Upper lobe of left lung (tissue), 6 donors: ENCODE measurements at regions not wholly inside any gene's neighbourhood (a gene's known extent, or its start where the extent isn't known, plus 50 kb on each side); places are given as distances from the start of the nearest gene placed in this dataset.

Experiments
- ATAC-seq, 2 donors: fragments of 200-7000 bp; cut with Tn5 transposase; one replicate each; pipeline ENCODE4 v1.9.1; 2022; ENCODE audit warnings: mild to moderate bottlenecking in 2 of 2, moderate library complexity in 2 of 2; ENCODE audit not compliant: low FRiP score in 2 of 2
- DNase-seq, 2 donors: peaks; one replicate each; pipeline ENCODE4 v3.0.0-alpha.2; 2019 to 2020
- H3K27ac ChIP-seq, 4 donors: fragments of 200-600 bp; sonication (generic); one replicate each; pipeline ENCODE4 v1.5.1; 2016 to 2019
- H3K27me3 ChIP-seq, 4 donors: fragments of 200-600 bp; sonication (generic); one replicate each; pipeline ENCODE4 v1.5.1; 2017 to 2019
- H3K36me3 ChIP-seq, 4 donors: fragments of 200-600 bp; sonication (generic); one replicate each; pipeline ENCODE4 v1.5.1; 2016 to 2019
- H3K4me1 ChIP-seq, 4 donors: fragments of 200-600 bp; sonication (generic); one replicate each; pipeline ENCODE4 v1.5.1; 2018 to 2019
- H3K4me3 ChIP-seq, 4 donors: fragments of 200-600 bp; sonication (generic); one replicate each; pipeline ENCODE4 v1.5.1; 2017 to 2019; ENCODE audit warnings: mild to moderate bottlenecking in 2 of 4, moderate library complexity in 1 of 4
- H3K9me3 ChIP-seq, 4 donors: fragments of 200-600 bp; sonication (generic); one replicate each; pipeline ENCODE4 v1.5.1; 2018 to 2019
- CTCF ChIP-seq, 6 experiments: fragments of 450-650 bp in 4 of 6; fragments of 200-600 bp in 2 of 6; sonication (generic) in 2 of 6; IDR thresholded peaks; one replicate each; pipeline ENCODE4 v1.5.1; 2016 to 2019; ENCODE audit warnings: antibody characterized with exemption in 6 of 6
- EP300 ChIP-seq, 4 donors: sonication (generic); formaldehyde crosslinking; IDR thresholded peaks; one replicate each; pipeline ENCODE4 v1.5.1; 2017; ENCODE audit warnings: antibody characterized with exemption in 4 of 4, control low read depth in 2 of 4
- POLR2A ChIP-seq, 4 donors: fragments of 450-650 bp; IDR thresholded peaks; one replicate each; pipeline ENCODE4 v1.5.1; 2016 to 2017; ENCODE audit warnings: antibody characterized with exemption in 4 of 4, mild to moderate bottlenecking in 2 of 4
- POLR2AphosphoS5 ChIP-seq, 2 donors: sonication (generic); formaldehyde crosslinking; IDR thresholded peaks; one replicate each; pipeline ENCODE4 v1.5.1; 2017; ENCODE audit warnings: antibody characterized with exemption in 2 of 2
- whole genome bisulfite sequencing, 2 donors: methylation state at CpG; one replicate each; pipeline ENCODE4 v1.1.5; 2017 to 2018; 5-methylcytosine and 5-hydroxymethylcytosine counted together
- donor health status: DM: no; HTN: no; CAD: no; lungs with moderate emphysema.
- donor health status: DM: no; HTN: yes; CAD: no; lungs with severe emphysema.

GRCh38 chr18:60209042-60209441 is 163.5 kb downstream of the MC4R start:
- DNase-seq (no peak), ATAC-seq (no peak)
- no peaks in the 10 kb centered on the region for H3K36me3 ChIP-seq
- WGBS, 2 donors: 50 to 56% methylated on average over 1 of the region's 1 CpG
- H3K4me3 ChIP-seq: no peak overlapping the region
- no peak overlapping the region for H3K27ac ChIP-seq
- no peaks in the 10 kb centered on the region for H3K9me3 ChIP-seq
- TF ChIP-seq POLR2A (IDR thresholded peaks at IDR 0.05) (no peak), CTCF (IDR thresholded peaks at IDR 0.05) (no peak), EP300 (IDR thresholded peaks at IDR 0.05) (no peak), POLR2AphosphoS5 (IDR thresholded peaks at IDR 0.05) (no peak)
- H3K27me3 ChIP-seq: no peaks in the 10 kb centered on the region
- no peaks in the 10 kb centered on the region for H3K4me1 ChIP-seq

- H3K36me3 ChIP-seq: no peaks in the 10 kb centered on the region
- DNase-seq (no peak), ATAC-seq (peak in 1 of 2 donors; percentile 44)
- no peak overlapping the region for H3K4me3 ChIP-seq
- no peaks in the 10 kb centered on the region for H3K9me3 ChIP-seq
- H3K4me1 ChIP-seq: no peaks in the 10 kb centered on the region
- no peak overlapping the region for H3K27ac ChIP-seq
- WGBS, 2 donors: 60 to 68% methylated on average over 1 of the region's 1 CpG
- no peaks in the 10 kb centered on the region for H3K27me3 ChIP-seq
- TF ChIP-seq POLR2A (IDR thresholded peaks at IDR 0.05) (no peak), EP300 (IDR thresholded peaks at IDR 0.05) (no peak), CTCF (IDR thresholded peaks at IDR 0.05) (no peak), POLR2AphosphoS5 (IDR thresholded peaks at IDR 0.05) (no peak)
These were observed 169.9 kb downstream of the MC4R start for GRCh38 chr18:60202708-60203107.

GRCh38 chr18:60200558-60200957 is 172.0 kb downstream of the MC4R start:
- TF ChIP-seq EP300 (IDR thresholded peaks at IDR 0.05) (no peak), POLR2AphosphoS5 (IDR thresholded peaks at IDR 0.05) (no peak), POLR2A (IDR thresholded peaks at IDR 0.05) (no peak), CTCF (IDR thresholded peaks at IDR 0.05) (no peak)
- no peaks in the 10 kb centered on the region for H3K27me3 ChIP-seq
- no peaks in the 10 kb centered on the region for H3K9me3 ChIP-seq
- H3K4me3 ChIP-seq: no peak overlapping the region
- ATAC-seq (no peak), DNase-seq (no peak)
- no peak overlapping the region for H3K27ac ChIP-seq
- 86 to 94% methylated on average over 2 of the region's 2 CpGs for WGBS, 2 donors
- no peaks in the 10 kb centered on the region for H3K4me1 ChIP-seq
- no peaks in the 10 kb centered on the region for H3K36me3 ChIP-seq

- H3K27ac ChIP-seq: no peak overlapping the region
- no peaks in the 10 kb centered on the region for H3K4me1 ChIP-seq
- DNase-seq: no peak
- 78 to 93% methylated on average over 1 of the region's 1 CpG for WGBS, 2 donors
- no peak for ATAC-seq
- H3K27me3 ChIP-seq: no peaks in the 10 kb centered on the region
- no peak for TF ChIP-seq POLR2A (IDR thresholded peaks at IDR 0.05)
- no peak for TF ChIP-seq EP300 (IDR thresholded peaks at IDR 0.05)
- TF ChIP-seq CTCF (IDR thresholded peaks at IDR 0.05): no peak
- no peak for TF ChIP-seq POLR2AphosphoS5 (IDR thresholded peaks at IDR 0.05)
- no peaks in the 10 kb centered on the region for H3K36me3 ChIP-seq
- no peaks in the 10 kb centered on the region for H3K9me3 ChIP-seq
- H3K4me3 ChIP-seq: no peak overlapping the region
These were observed 173.1 kb downstream of the MC4R start for GRCh38 chr18:60199505-60199904.

GRCh38 chr18:60197671-60198462 is 174.7 kb downstream of the MC4R start:
- H3K27ac ChIP-seq: no peak overlapping the region
- 64 to 77% methylated on average over 3 of the region's 3 CpGs for WGBS, 2 donors
- no peaks in the 10 kb centered on the region for H3K9me3 ChIP-seq
- no peak overlapping the region for H3K4me3 ChIP-seq
- H3K4me1 ChIP-seq: no peaks in the 10 kb centered on the region
- TF ChIP-seq CTCF (IDR thresholded peaks at IDR 0.05): no peak
- TF ChIP-seq POLR2A (IDR thresholded peaks at IDR 0.05): no peak
- TF ChIP-seq POLR2AphosphoS5 (IDR thresholded peaks at IDR 0.05): no peak
- TF ChIP-seq EP300 (IDR thresholded peaks at IDR 0.05): no peak
- H3K36me3 ChIP-seq: no peaks in the 10 kb centered on the region
- DNase-seq: no peak
- no peaks in the 10 kb centered on the region for H3K27me3 ChIP-seq
- no peak for ATAC-seq
